Subcutaneous abdominal adipose tissue (tissue), 5 donors: ENCODE measurements at regions not wholly inside any gene's neighbourhood (a gene's known extent, or its start where the extent isn't known, plus 50 kb on each side); places are given as distances from the start of the nearest gene placed in this dataset.

Experiments
- H3K27ac ChIP-seq: one replicate; pipeline ENCODE4 v1.7.0; 2013; ENCODE audit warnings: low read depth, mild to moderate bottlenecking, inconsistent platforms, low read length, moderate library complexity
- H3K27me3 ChIP-seq, 5 donors: one replicate each; pipeline ENCODE4 v1.7.0; 2013; ENCODE audit warnings: low read length in 5 of 5, inconsistent platforms in 1 of 5; ENCODE audit not compliant: control insufficient read depth in 5 of 5, insufficient read depth in 4 of 5
- H3K36me3 ChIP-seq, 5 donors: one replicate each; pipeline ENCODE4 v1.7.0; 2013; ENCODE audit warnings: low read length in 5 of 5; ENCODE audit not compliant: control insufficient read depth in 5 of 5, insufficient read depth in 5 of 5
- H3K4me1 ChIP-seq, 5 donors: one replicate each; pipeline ENCODE4 v1.7.0; 2013; ENCODE audit warnings: low read length in 5 of 5, mild to moderate bottlenecking in 3 of 5, moderate library complexity in 1 of 5; ENCODE audit not compliant: control insufficient read depth in 5 of 5, insufficient read depth in 5 of 5
- H3K4me3 ChIP-seq, 5 donors: one replicate each; pipeline ENCODE4 v1.7.0; 2013; ENCODE audit warnings: low read length in 5 of 5, low read depth in 1 of 5
- H3K9ac ChIP-seq, 5 donors: one replicate each; pipeline ENCODE4 v1.7.0; 2013; ENCODE audit warnings: low read length in 5 of 5, mild to moderate bottlenecking in 4 of 5, moderate library complexity in 3 of 5
- H3K9me3 ChIP-seq, 5 donors: one replicate each; pipeline ENCODE4 v1.7.0; 2013; ENCODE audit warnings: low read length in 5 of 5; ENCODE audit not compliant: control insufficient read depth in 5 of 5
- donor health status: healthy.
- donor health status: healthy.
- donor health status: healthy.
- donor health status: healthy.
- donor health status: healthy.

- Histone ChIP-seq H3K9me3 (no peaks in the 10 kb centered on the region), H3K27ac (no peak overlapping the region), H3K9ac (no peak overlapping the region), H3K27me3 (no peaks in the 10 kb centered on the region), H3K4me1 (no peaks in the 10 kb centered on the region), H3K36me3 (no peaks in the 10 kb centered on the region), H3K4me3 (no peak overlapping the region)
Observed at GRCh38 chr5:86403190-86403589, 214.6 kb upstream of the COX7C start.

- Histone ChIP-seq H3K27ac (no peak overlapping the region), H3K36me3 (no peaks in the 10 kb centered on the region), H3K9ac (no peak overlapping the region), H3K4me1 (no peaks in the 10 kb centered on the region), H3K27me3 (no peaks in the 10 kb centered on the region), H3K4me3 (no peak overlapping the region), H3K9me3 (no peaks in the 10 kb centered on the region)
Observed at GRCh38 chr5:86404256-86404655, 213.5 kb upstream of the COX7C start.

- H3K4me1 ChIP-seq = no peaks in the 10 kb centered on the region
- H3K27me3 ChIP-seq = no peaks in the 10 kb centered on the region
- H3K9me3 ChIP-seq = no peaks in the 10 kb centered on the region
- no peaks in the 10 kb centered on the region for H3K36me3 ChIP-seq
- H3K27ac ChIP-seq = no peak overlapping the region
- no peak overlapping the region for H3K4me3 ChIP-seq
- no peak overlapping the region for H3K9ac ChIP-seq
Observed at GRCh38 chr5:86407711-86408110, 210.0 kb upstream of the COX7C start.

GRCh38 chr5:86411596-86411995 lies 206.1 kb upstream of the COX7C start:
- Histone ChIP-seq H3K4me1 (no peaks in the 10 kb centered on the region), H3K9me3 (no peaks in the 10 kb centered on the region), H3K4me3 (no peak overlapping the region), H3K27me3 (no peaks in the 10 kb centered on the region), H3K9ac (no peak overlapping the region), H3K27ac (no peak overlapping the region), H3K36me3 (no peaks in the 10 kb centered on the region)

GRCh38 chr5:86427158-86427557 lies 190.6 kb upstream of the COX7C start:
- Histone ChIP-seq H3K9ac (no peak overlapping the region), H3K27me3 (no peaks in the 10 kb centered on the region), H3K4me1 (no peaks in the 10 kb centered on the region), H3K36me3 (no peaks in the 10 kb centered on the region), H3K27ac (no peak overlapping the region), H3K4me3 (no peak overlapping the region), H3K9me3 (no peaks in the 10 kb centered on the region)

GRCh38 chr5:86439593-86440110 lies 178.1 kb upstream of the COX7C start:
- H3K4me3 ChIP-seq = no peak overlapping the region
- H3K27me3 ChIP-seq = no peaks in the 10 kb centered on the region
- H3K9me3 ChIP-seq = no peaks in the 10 kb centered on the region
- peaks cover 0 to 2% (median 0%) of the 10 kb centered on the region in 5 donors for H3K4me1 ChIP-seq
- no peaks in the 10 kb centered on the region for H3K36me3 ChIP-seq
- no peak overlapping the region for H3K27ac ChIP-seq
- no peak overlapping the region for H3K9ac ChIP-seq

- H3K9ac ChIP-seq = no peak overlapping the region
- H3K4me3 ChIP-seq = no peak overlapping the region
- peaks cover 0 to 2% (median 0%) of the 10 kb centered on the region in 5 donors for H3K4me1 ChIP-seq
- no peaks in the 10 kb centered on the region for H3K27me3 ChIP-seq
- no peaks in the 10 kb centered on the region for H3K36me3 ChIP-seq
- no peak overlapping the region for H3K27ac ChIP-seq
- no peaks in the 10 kb centered on the region for H3K9me3 ChIP-seq
Observed at GRCh38 chr5:86442036-86442745, 175.6 kb upstream of the COX7C start.

GRCh38 chr5:86447362-86447761 lies 170.4 kb upstream of the COX7C start:
- H3K27ac ChIP-seq = no peak overlapping the region
- no peak overlapping the region for H3K9ac ChIP-seq
- peaks cover 0 to 2% (median 0%) of the 10 kb centered on the region in 5 donors for H3K4me1 ChIP-seq
- H3K36me3 ChIP-seq = no peaks in the 10 kb centered on the region
- no peaks in the 10 kb centered on the region for H3K27me3 ChIP-seq
- H3K9me3 ChIP-seq = peaks cover 0 to 2% (median 0%) of the 10 kb centered on the region in 5 donors
- H3K4me3 ChIP-seq = no peak overlapping the region

- no peaks in the 10 kb centered on the region for H3K36me3 ChIP-seq
- no peak overlapping the region for H3K4me3 ChIP-seq
- H3K4me1 ChIP-seq = no peaks in the 10 kb centered on the region
- peaks cover 0 to 14% (median 2%) of the 10 kb centered on the region in 5 donors for H3K9me3 ChIP-seq
- no peak overlapping the region for H3K27ac ChIP-seq
- H3K27me3 ChIP-seq = no peaks in the 10 kb centered on the region
- no peak overlapping the region for H3K9ac ChIP-seq
Observed at GRCh38 chr5:86452251-86452650, 165.5 kb upstream of the COX7C start.

GRCh38 chr5:86460519-86460918 lies 157.2 kb upstream of the COX7C start:
- H3K36me3 ChIP-seq = no peaks in the 10 kb centered on the region
- no peak overlapping the region for H3K9ac ChIP-seq
- no peak overlapping the region for H3K4me3 ChIP-seq
- H3K27ac ChIP-seq = no peak overlapping the region
- H3K27me3 ChIP-seq = no peaks in the 10 kb centered on the region
- peaks cover 0 to 13% (median 9%) of the 10 kb centered on the region in 5 donors for H3K4me1 ChIP-seq
- peaks cover 13 to 35% (median 19%) of the 10 kb centered on the region in 5 donors for H3K9me3 ChIP-seq
